ENCODE measurements at regions not wholly inside any gene's neighbourhood (a gene's known extent, or its start where the extent isn't known, plus 50 kb on each side); places are given as distances from the start of the nearest gene placed in this dataset.

DNA sequence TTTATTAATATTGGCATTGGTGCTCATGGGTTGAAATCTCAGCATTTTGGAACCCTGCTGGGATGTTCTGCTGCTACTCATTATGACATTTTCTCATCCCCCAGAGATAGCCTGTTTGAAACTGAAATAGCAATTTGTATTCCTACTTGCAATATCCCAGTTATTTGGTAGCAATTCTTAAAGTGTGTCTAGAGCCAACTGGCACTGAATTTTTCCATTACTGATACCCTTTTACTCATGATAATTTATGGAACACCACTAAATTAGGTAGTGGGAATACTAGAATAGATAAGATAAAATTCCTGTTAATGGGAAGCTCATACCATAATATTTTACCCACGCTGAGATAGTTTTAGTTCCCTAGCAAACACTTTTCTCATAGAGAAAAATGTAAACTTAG is 309.3 kb downstream of the SV2B start:
- TF ChIP-seq, protein P1, sequence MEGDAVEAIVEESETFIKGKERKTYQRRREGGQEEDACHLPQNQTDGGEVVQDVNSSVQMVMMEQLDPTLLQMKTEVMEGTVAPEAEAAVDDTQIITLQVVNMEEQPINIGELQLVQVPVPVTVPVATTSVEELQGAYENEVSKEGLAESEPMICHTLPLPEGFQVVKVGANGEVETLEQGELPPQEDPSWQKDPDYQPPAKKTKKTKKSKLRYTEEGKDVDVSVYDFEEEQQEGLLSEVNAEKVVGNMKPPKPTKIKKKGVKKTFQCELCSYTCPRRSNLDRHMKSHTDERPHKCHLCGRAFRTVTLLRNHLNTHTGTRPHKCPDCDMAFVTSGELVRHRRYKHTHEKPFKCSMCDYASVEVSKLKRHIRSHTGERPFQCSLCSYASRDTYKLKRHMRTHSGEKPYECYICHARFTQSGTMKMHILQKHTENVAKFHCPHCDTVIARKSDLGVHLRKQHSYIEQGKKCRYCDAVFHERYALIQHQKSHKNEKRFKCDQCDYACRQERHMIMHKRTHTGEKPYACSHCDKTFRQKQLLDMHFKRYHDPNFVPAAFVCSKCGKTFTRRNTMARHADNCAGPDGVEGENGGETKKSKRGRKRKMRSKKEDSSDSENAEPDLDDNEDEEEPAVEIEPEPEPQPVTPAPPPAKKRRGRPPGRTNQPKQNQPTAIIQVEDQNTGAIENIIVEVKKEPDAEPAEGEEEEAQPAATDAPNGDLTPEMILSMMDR (optimal IDR thresholded peaks at IDR 0.05 in 1 of 3, IDR thresholded peaks at IDR 0.05 in 1 of 3, conservative IDR thresholded peaks at IDR 0.05 in 1 of 3; ENCODE audit: extremely low read depth in 1 of 3, insufficient read depth in 2 of 3, low read length in 3 of 3) = no peak
- TF ChIP-seq EZH2 (IDR thresholded peaks at IDR 0.05; ENCODE audit: low read length) = no peak

All from keratinocyte (primary cell).